Neural cell (in vitro differentiated cells): ENCODE measurements at regions not wholly inside any gene's neighbourhood (a gene's known extent, or its start where the extent isn't known, plus 50 kb on each side); places are given as distances from the start of the nearest gene placed in this dataset.

Experiments used
- CTCF ChIP-seq: fragments of 450-650 bp; IDR thresholded peaks from 2 replicates; pipeline ENCODE4 v1.5.1; 2014; ENCODE audit warnings: antibody characterized with exemption, mild to moderate bottlenecking, moderate library complexity; ENCODE audit not compliant: poor library complexity, severe bottlenecking
- EZH2 ChIP-seq: fragments of 200-600, 300-800 bp; shearing (Covaris generic), sonication (generic); IDR thresholded peaks from 2 replicates; pipeline ENCODE4 v1.6.1; 2014; ENCODE audit warnings: antibody characterized with exemption, low read length, borderline replicate concordance, mild to moderate bottlenecking; ENCODE audit not compliant: insufficient read depth, poor library complexity, severe bottlenecking
- POLR2AphosphoS5 ChIP-seq: IDR thresholded peaks from 2 replicates; pipeline ENCODE4 v1.6.1; 2012
- REST ChIP-seq: IDR thresholded peaks from 2 replicates; pipeline ENCODE4 v1.6.1; 2012; ENCODE audit warnings: borderline replicate concordance

GRCh38 chr2:65655000-65655399 lies 222.6 kb upstream of the SPRED2 start:
- no peak for TF ChIP-seq CTCF
- no peak for TF ChIP-seq EZH2
- no peak for TF ChIP-seq POLR2AphosphoS5
- TF ChIP-seq REST, result no peak
